Retinal pigment epithelial cell (primary cell): ENCODE measurements at regions not wholly inside any gene's neighbourhood (a gene's known extent, or its start where the extent isn't known, plus 50 kb on each side); places are given as distances from the start of the nearest gene placed in this dataset.

Experiments used
- DNase-seq: peaks from one replicate; pipeline ENCODE4 v3.0.0-alpha.2; 2010; ENCODE audit warnings: low read depth
- H3K4me3 ChIP-seq: 2 replicates; pipeline ENCODE4 v1.5.1; 2011; ENCODE audit warnings: mild to moderate bottlenecking, low read length, control low read depth, moderate library complexity
- TF ChIP-seq, protein P1 (sequence below): conservative IDR thresholded peaks from 2 replicates; pipeline ENCODE4 v1.5.1; 2011; ENCODE audit warnings: low read depth, low read length, control low read depth, inconsistent platforms

GRCh38 chr2:111628221-111628620, 255.8 kb downstream of the ANAPC1 start:
- no peak for DNase-seq
- H3K4me3 ChIP-seq: no peak overlapping the region
- TF ChIP-seq, protein P1, sequence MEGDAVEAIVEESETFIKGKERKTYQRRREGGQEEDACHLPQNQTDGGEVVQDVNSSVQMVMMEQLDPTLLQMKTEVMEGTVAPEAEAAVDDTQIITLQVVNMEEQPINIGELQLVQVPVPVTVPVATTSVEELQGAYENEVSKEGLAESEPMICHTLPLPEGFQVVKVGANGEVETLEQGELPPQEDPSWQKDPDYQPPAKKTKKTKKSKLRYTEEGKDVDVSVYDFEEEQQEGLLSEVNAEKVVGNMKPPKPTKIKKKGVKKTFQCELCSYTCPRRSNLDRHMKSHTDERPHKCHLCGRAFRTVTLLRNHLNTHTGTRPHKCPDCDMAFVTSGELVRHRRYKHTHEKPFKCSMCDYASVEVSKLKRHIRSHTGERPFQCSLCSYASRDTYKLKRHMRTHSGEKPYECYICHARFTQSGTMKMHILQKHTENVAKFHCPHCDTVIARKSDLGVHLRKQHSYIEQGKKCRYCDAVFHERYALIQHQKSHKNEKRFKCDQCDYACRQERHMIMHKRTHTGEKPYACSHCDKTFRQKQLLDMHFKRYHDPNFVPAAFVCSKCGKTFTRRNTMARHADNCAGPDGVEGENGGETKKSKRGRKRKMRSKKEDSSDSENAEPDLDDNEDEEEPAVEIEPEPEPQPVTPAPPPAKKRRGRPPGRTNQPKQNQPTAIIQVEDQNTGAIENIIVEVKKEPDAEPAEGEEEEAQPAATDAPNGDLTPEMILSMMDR: no peak

DNA sequence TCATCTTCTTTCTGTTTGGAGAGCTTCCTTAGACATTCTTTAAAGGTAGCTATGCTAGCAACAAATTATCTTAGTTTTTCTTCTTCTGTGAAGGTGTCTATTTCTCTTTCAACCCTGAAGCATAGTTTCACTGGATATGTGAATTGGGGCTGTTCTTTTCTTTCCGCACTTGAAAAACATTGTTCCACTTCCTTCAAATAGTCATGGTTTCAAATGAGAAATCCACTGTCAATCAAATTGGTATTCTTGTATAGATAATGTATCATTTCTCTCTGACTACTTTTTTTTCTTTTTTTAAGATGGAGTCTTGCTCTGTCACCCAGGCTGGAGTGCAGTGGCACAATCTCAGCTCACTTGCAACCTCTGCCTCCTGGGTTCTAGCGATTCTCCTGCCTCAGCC, 254.0 kb downstream of the ANAPC1 start:
- no peak overlapping the region for H3K4me3 ChIP-seq
- no peak for DNase-seq
- TF ChIP-seq, protein P1: no peak

DNA sequence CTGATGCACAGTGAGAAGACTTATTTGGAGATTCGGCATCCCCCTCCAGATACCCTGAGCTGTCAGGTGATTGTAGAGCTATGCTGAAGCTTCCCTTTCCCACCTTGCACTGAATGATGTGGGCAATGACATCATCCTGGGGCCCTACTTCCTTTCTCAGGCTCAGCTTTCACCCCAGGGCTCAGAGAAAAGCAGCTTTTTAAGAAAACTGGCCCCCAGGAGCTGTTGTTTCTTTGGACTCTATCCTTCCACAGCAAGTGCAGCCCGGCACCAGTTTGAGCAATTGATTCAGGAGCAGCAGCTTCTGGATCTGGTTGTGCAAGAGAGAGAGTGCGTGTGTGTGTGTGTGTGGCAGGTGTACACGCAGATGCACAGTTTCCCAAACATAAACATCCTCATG, 251.3 kb downstream of the ANAPC1 start:
- DNase-seq: no peak
- H3K4me3 ChIP-seq: no peak overlapping the region
- TF ChIP-seq, protein P1: no peak

DNA sequence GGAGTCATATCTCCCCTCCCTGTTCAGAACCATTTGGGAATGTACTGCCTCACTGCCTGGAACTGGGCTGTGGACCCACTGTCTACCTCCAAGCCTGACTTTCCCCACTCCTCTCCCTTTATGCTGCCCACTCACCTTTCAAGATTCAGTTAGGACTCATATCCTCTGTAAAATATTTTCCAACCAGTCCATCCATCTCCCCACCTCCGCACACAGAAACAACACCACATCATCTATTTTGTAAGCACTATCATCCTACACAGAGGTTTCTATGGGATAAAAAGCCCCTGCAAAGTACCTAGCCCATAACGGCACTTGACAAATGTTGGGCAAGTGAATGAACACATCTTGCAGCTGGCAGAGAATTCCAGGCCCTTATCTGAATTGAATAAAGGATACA, 250.8 kb downstream of the ANAPC1 start:
- TF ChIP-seq, protein P1: no peak
- no peak overlapping the region for H3K4me3 ChIP-seq
- no peak for DNase-seq

DNA sequence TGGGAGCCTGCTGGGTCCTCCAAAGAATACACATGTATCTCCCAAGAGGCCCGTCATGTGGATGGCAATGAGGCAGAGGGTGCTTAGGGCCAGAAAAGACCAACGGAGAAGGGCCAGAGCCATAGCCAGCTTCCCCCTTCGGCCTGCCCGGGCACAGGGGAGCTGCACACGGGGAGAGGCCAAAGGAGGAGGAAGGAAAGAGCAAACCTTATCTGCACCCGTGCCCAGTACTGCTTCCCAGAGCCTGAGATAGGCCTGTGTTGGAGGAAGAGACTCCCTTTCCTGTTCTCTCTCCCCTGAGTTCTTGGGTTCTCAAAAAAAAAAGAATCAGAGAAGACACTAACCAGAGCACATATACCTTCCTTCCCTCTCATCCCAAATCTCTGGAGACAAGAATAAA, 250.3 kb downstream of the ANAPC1 start:
- TF ChIP-seq, protein P1: no peak
- no peak for DNase-seq
- H3K4me3 ChIP-seq: no peak overlapping the region

- TF ChIP-seq, protein P1: no peak
- DNase-seq: no peak
- no peak overlapping the region for H3K4me3 ChIP-seq
Observed at GRCh38 chr2:111634050-111634794, 249.8 kb downstream of the ANAPC1 start.

GRCh38 chr2:111634995-111635538, 248.9 kb downstream of the ANAPC1 start:
- TF ChIP-seq, protein P1: no peak
- no peak for DNase-seq
- H3K4me3 ChIP-seq: no peak overlapping the region
